ENCODE measurements at regions not wholly inside any gene's neighbourhood (a gene's known extent, or its start where the extent isn't known, plus 50 kb on each side); places are given as distances from the start of the nearest gene placed in this dataset.

DNA sequence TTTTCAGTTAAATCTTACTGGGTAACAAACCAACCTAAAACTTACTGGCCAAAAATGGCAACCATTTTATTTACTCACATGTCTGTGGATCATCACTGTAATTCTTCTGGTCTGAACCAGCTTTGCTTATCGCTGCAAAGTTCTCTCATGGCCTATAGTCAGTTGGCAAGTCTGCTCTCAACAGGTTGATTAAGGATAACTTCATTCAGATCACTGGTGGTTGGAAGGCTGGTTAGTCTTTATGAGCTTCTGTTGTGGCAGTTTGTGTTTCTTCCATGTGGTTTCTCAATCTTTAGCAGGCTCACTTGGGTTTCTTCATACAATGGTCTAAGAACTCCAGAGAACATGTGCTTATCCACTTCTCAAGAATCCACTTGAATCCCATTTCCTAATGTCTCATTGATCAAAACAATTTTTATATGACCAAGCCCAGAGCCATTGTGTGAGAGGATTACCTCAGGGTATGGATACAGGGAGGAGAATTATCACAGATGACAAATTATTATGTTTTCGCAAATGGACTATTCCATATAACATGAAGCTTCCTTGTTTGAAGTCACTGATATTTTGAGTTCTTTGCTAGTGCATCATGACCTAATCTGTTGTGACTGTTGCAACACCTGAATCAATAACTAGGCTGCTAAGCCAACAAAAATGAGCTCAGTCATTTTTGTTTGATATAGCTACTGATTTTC lies 155.4 kb upstream of the BMP2 start:
- Histone ChIP-seq H3K36me3 (ENCODE audit: insufficient read depth, low read length) (no peaks in the 10 kb centered on the region), H3K4me3 (ENCODE audit: low read depth in 1 of 2, low read length in 2 of 2) (no peak overlapping the region), H3K27ac (ENCODE audit: low read length) (no peak overlapping the region), H2AFZ (ENCODE audit: low read depth, low read length) (no peak overlapping the region), H3K27me3 (ENCODE audit: insufficient read depth, low read length, poor library complexity) (no peaks in the 10 kb centered on the region), H3K9ac (ENCODE audit: low read depth, low read length) (no peak overlapping the region), H3K4me1 (ENCODE audit: insufficient read depth, low read length) (no peaks in the 10 kb centered on the region), H3K79me2 (ENCODE audit: insufficient read depth, low read length) (no peaks in the 10 kb centered on the region), H3K4me2 (ENCODE audit: insufficient read depth, low read length) (no peak overlapping the region), H4K20me1 (ENCODE audit: insufficient read depth, low read length) (no peaks in the 10 kb centered on the region), H3K9me3 (ENCODE audit: insufficient read depth, low read length, severe bottlenecking) (no peaks in the 10 kb centered on the region)
- TF ChIP-seq, protein P1, sequence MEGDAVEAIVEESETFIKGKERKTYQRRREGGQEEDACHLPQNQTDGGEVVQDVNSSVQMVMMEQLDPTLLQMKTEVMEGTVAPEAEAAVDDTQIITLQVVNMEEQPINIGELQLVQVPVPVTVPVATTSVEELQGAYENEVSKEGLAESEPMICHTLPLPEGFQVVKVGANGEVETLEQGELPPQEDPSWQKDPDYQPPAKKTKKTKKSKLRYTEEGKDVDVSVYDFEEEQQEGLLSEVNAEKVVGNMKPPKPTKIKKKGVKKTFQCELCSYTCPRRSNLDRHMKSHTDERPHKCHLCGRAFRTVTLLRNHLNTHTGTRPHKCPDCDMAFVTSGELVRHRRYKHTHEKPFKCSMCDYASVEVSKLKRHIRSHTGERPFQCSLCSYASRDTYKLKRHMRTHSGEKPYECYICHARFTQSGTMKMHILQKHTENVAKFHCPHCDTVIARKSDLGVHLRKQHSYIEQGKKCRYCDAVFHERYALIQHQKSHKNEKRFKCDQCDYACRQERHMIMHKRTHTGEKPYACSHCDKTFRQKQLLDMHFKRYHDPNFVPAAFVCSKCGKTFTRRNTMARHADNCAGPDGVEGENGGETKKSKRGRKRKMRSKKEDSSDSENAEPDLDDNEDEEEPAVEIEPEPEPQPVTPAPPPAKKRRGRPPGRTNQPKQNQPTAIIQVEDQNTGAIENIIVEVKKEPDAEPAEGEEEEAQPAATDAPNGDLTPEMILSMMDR (IDR thresholded peaks at IDR 0.05; ENCODE audit: borderline replicate concordance, extremely low read depth, low read length, poor library complexity, severe bottlenecking) = no peak
- ATAC-seq (ENCODE audit: insufficient read depth, low read depth) (no peak), DNase-seq (no peak)

DNA sequence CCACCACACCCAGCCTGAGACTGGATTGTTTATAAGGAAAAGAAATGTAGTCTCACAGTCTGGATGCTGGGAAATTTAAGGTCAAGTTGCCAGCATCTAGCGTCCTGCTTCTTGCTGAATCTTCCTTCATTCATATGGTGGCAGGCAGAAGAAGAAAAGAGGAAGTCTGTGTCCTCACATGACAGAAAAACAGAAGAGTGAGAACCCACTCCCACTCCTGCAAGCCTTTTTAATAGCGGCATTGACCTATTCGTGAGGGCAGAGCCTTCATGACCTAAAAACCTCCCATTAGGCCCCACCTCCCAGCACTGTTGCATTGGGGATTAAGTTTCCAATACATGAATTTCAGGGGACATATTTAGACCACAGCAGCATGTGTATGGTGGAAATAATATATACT lies 160.8 kb upstream of the BMP2 start:
- ATAC-seq (ENCODE audit: insufficient read depth, low read depth) = no peak

GRCh38 chr20:6605055-6605935 lies 162.2 kb upstream of the BMP2 start:
- DNase-seq (no peak), ATAC-seq (ENCODE audit: insufficient read depth, low read depth) (no peak)
- Histone ChIP-seq H3K4me2 (ENCODE audit: insufficient read depth, low read length) (no peak overlapping the region), H3K79me2 (ENCODE audit: insufficient read depth, low read length) (no peaks in the 10 kb centered on the region), H2AFZ (ENCODE audit: low read depth, low read length) (no peak overlapping the region), H3K4me3 (ENCODE audit: low read depth in 1 of 2, low read length in 2 of 2) (no peak overlapping the region), H3K9ac (ENCODE audit: low read depth, low read length) (no peak overlapping the region), H3K9me3 (ENCODE audit: insufficient read depth, low read length, severe bottlenecking) (no peaks in the 10 kb centered on the region), H3K27me3 (ENCODE audit: insufficient read depth, low read length, poor library complexity) (no peaks in the 10 kb centered on the region), H4K20me1 (ENCODE audit: insufficient read depth, low read length) (no peaks in the 10 kb centered on the region), H3K27ac (ENCODE audit: low read length) (no peak overlapping the region), H3K4me1 (ENCODE audit: insufficient read depth, low read length) (no peaks in the 10 kb centered on the region), H3K36me3 (ENCODE audit: insufficient read depth, low read length) (no peaks in the 10 kb centered on the region)
- TF ChIP-seq, protein P1 (IDR thresholded peaks at IDR 0.05; ENCODE audit: borderline replicate concordance, extremely low read depth, low read length, poor library complexity, severe bottlenecking) = no peak
- TF ChIP-seq EZH2 (IDR thresholded peaks at IDR 0.05; ENCODE audit: borderline replicate concordance, low read depth, low read length, severe bottlenecking) = no peak

More for the DNA sequence above, 160.8 kb upstream of the BMP2 start:
- no peak for DNase-seq
- H3K4me1 ChIP-seq (ENCODE audit: insufficient read depth, low read length) = no peaks in the 10 kb centered on the region
- no peak overlapping the region for H3K4me2 ChIP-seq (ENCODE audit: insufficient read depth, low read length)
- no peaks in the 10 kb centered on the region for H4K20me1 ChIP-seq (ENCODE audit: insufficient read depth, low read length)
- TF ChIP-seq EZH2 (IDR thresholded peaks at IDR 0.05; ENCODE audit: borderline replicate concordance, low read depth, low read length, severe bottlenecking) = no peak
- TF ChIP-seq, protein P1 (IDR thresholded peaks at IDR 0.05; ENCODE audit: borderline replicate concordance, extremely low read depth, low read length, poor library complexity, severe bottlenecking) = no peak
- no peaks in the 10 kb centered on the region for H3K9me3 ChIP-seq (ENCODE audit: insufficient read depth, low read length, severe bottlenecking)
- H3K36me3 ChIP-seq (ENCODE audit: insufficient read depth, low read length) = no peaks in the 10 kb centered on the region
- H3K79me2 ChIP-seq (ENCODE audit: insufficient read depth, low read length) = no peaks in the 10 kb centered on the region
- H3K27me3 ChIP-seq (ENCODE audit: insufficient read depth, low read length, poor library complexity) = no peaks in the 10 kb centered on the region
- no peak overlapping the region for H2AFZ ChIP-seq (ENCODE audit: low read depth, low read length)
- no peak overlapping the region for H3K9ac ChIP-seq (ENCODE audit: low read depth, low read length)
- H3K27ac ChIP-seq (ENCODE audit: low read length) = no peak overlapping the region
- H3K4me3 ChIP-seq (ENCODE audit: low read depth in 1 of 2, low read length in 2 of 2) = no peak overlapping the region

Measured in DND-41 (cell line).